HCT116 (cell line): ENCODE measurements at regions not wholly inside any gene's neighbourhood (a gene's known extent, or its start where the extent isn't known, plus 50 kb on each side); places are given as distances from the start of the nearest gene placed in this dataset.

Source experiments
- ATAC-seq: fragments of 200-7000 bp; cut with Tn5 transposase; 2 replicates; pipeline ENCODE4 v1.9.1; 2020; ENCODE audit warnings: mild to moderate bottlenecking, moderate library complexity
- BruUV-seq: library from RNA; stranded (reverse); fragments of 400-500 nt; replicated peaks from 2 replicates; lab custom pipeline; 2021; lab: Mats Ljungman, UMichigan
- CTCF ChIA-PET: fragments of 300-600 bp; sonication (Branson Sonifier 250); formaldehyde crosslinking; loops from one replicate; lab custom pipeline; 2021; ENCODE audit warnings: antibody characterized with exemption; lab: Charles Lee
- POLR2A ChIA-PET: fragments of 300-600, 350-600 bp; sonication (Branson Sonifier 250); formaldehyde crosslinking; loops from one replicate; lab custom pipeline; 2021; ENCODE audit warnings: antibody characterized with exemption; lab: Charles Lee
- RAD21 ChIA-PET, 2 experiments: fragments of 300-600 bp; sonication (Branson Sonifier 250); formaldehyde crosslinking; loops; one replicate each; lab custom pipeline; 2023; ENCODE audit warnings: low total read pairs in 2 of 2; ENCODE audit not compliant: uncharacterized antibody in 2 of 2, unreplicated experiment in 2 of 2, low non-redundant PET in 1 of 2; lab: Charles Lee
- DNase-seq: peaks from one replicate; pipeline ENCODE4 v3.0.0-alpha.2; 2010; ENCODE audit warnings: low read depth, low spot score
- H2AFZ ChIP-seq: fragments of 200-600 bp; shearing (Covaris generic), sonication (generic); 2 replicates; pipeline ENCODE4 v1.6.1; 2017; ENCODE audit warnings: low read depth, mixed run types, mixed read lengths, antibody characterized with exemption, low read length; ENCODE audit not compliant: poor library complexity, severe bottlenecking
- H3K27ac ChIP-seq: 2 replicates; pipeline ENCODE4 v1.5.1; 2012; ENCODE audit warnings: low read depth, low read length
- H3K27me3 ChIP-seq: fragments of 200-600 bp; sonication (generic); 2 replicates; pipeline ENCODE4 v1.6.1; 2016; ENCODE audit warnings: mixed run types, low read length, mixed read lengths; ENCODE audit not compliant: insufficient read depth
- H3K36me3 ChIP-seq, 2 experiments: fragments of 200-500 bp in 1 of 2; fragments of 200-600 bp in 1 of 2; sonication (Bioruptor generic) in 1 of 2; sonication (generic) in 1 of 2; 2 replicates each; pipeline versions ENCODE4 v1.5.1 to v1.6.1; 2014 to 2016; ENCODE audit warnings: low read length in 2 of 2, inconsistent platforms in 1 of 2, mixed read lengths in 1 of 2, mixed run types in 1 of 2; ENCODE audit not compliant: insufficient read depth in 2 of 2, control insufficient read depth in 1 of 2
- H3K4me1 ChIP-seq, 2 experiments: fragments of 200-600 bp in 1 of 2; sonication (generic) in 1 of 2; 2 replicates each; pipeline versions ENCODE4 v1.5.1 to v1.6.1; 2012 to 2017; ENCODE audit warnings: low read length in 2 of 2, inconsistent platforms in 1 of 2, mild to moderate bottlenecking in 1 of 2, mixed read lengths in 1 of 2, mixed run types in 1 of 2, moderate library complexity in 1 of 2; ENCODE audit not compliant: insufficient read depth in 2 of 2, control insufficient read depth in 1 of 2
- H3K4me2 ChIP-seq: fragments of 200-600 bp; sonication (generic); 2 replicates; pipeline ENCODE4 v1.6.1; 2017; ENCODE audit warnings: mixed run types, low read length, mixed read lengths
- H3K4me3 ChIP-seq, 2 experiments: fragments of 200-600 bp in 1 of 2; sonication (generic) in 1 of 2; replicated peaks in 1 of 2; 2 replicates each; pipeline ENCODE4 v1.5.1; 2011 to 2016; ENCODE audit warnings: low read length in 2 of 2, control low read depth in 1 of 2, low read depth in 1 of 2, mild to moderate bottlenecking in 1 of 2, mixed read lengths in 1 of 2, mixed run types in 1 of 2
- H3K79me2 ChIP-seq: fragments of 200-600 bp; sonication (generic); 2 replicates; pipeline ENCODE4 v1.6.1; 2017; ENCODE audit warnings: mild to moderate bottlenecking, mixed run types, low read length, moderate library complexity, mixed read lengths; ENCODE audit not compliant: insufficient read depth
- H3K9ac ChIP-seq: fragments of 200-600 bp; sonication (generic); 2 replicates; pipeline ENCODE4 v1.6.1; 2016; ENCODE audit warnings: low read length, mixed read lengths
- H3K9me2 ChIP-seq: fragments of 200-600 bp; sonication (generic), shearing (Covaris generic); 2 replicates; pipeline ENCODE4 v1.6.1; 2017; ENCODE audit warnings: mixed run types, mild to moderate bottlenecking, moderate library complexity; ENCODE audit not compliant: insufficient read depth
- H3K9me3 ChIP-seq, 2 experiments: fragments of 200-500 bp in 1 of 2; fragments of 200-600 bp in 1 of 2; sonication (Bioruptor generic) in 1 of 2; sonication (generic) in 1 of 2; 2 replicates each; pipeline ENCODE4 v1.6.1; 2014 to 2017; ENCODE audit warnings: low read length in 2 of 2, mixed read lengths in 2 of 2, inconsistent platforms in 1 of 2, low read depth in 1 of 2, mild to moderate bottlenecking in 1 of 2, mixed run types in 1 of 2, moderate library complexity in 1 of 2; ENCODE audit not compliant: control insufficient read depth in 1 of 2, insufficient read depth in 1 of 2
- H4K20me1 ChIP-seq: fragments of 200-600 bp; sonication (generic), shearing (Covaris generic); 2 replicates; pipeline ENCODE4 v1.6.1; 2017; ENCODE audit warnings: mixed run types, mild to moderate bottlenecking, moderate library complexity; ENCODE audit not compliant: insufficient read depth
- ATF3 ChIP-seq: IDR thresholded peaks from 2 replicates; pipeline ENCODE4 v1.6.1; 2012
- CBX3 ChIP-seq: IDR thresholded peaks from 2 replicates; pipeline ENCODE4 v1.6.1; 2012; ENCODE audit warnings: low read depth
- CEBPB ChIP-seq: IDR thresholded peaks from 2 replicates; pipeline ENCODE4 v1.6.1; 2012; ENCODE audit warnings: low read depth
- EGR1 ChIP-seq: IDR thresholded peaks from 2 replicates; pipeline ENCODE4 v1.6.1; 2012; ENCODE audit warnings: low read depth
- ELF1 ChIP-seq: IDR thresholded peaks from 2 replicates; pipeline ENCODE4 v1.6.1; 2012; ENCODE audit warnings: low read depth, borderline replicate concordance
- EZH2 ChIP-seq: fragments of 200-600 bp; sonication (generic); IDR thresholded peaks from 2 replicates; pipeline ENCODE4 v1.6.1; 2017; ENCODE audit warnings: antibody characterized with exemption, mixed run types
- EZH2phosphoT487 ChIP-seq: fragments of 200-600 bp; IDR thresholded peaks from 2 replicates; pipeline ENCODE4 v1.6.1; 2018; ENCODE audit warnings: antibody characterized with exemption, borderline replicate concordance
- JUND ChIP-seq: IDR thresholded peaks from 2 replicates; pipeline ENCODE4 v1.6.1; 2012
- POLR2A ChIP-seq: IDR thresholded peaks from 2 replicates; pipeline ENCODE4 v1.7.0; 2011; ENCODE audit warnings: borderline replicate concordance; ENCODE audit not compliant: insufficient read depth, insufficient read length; ENCODE audit errors: extremely low read depth
- RAD21 ChIP-seq: IDR thresholded peaks from 2 replicates; pipeline ENCODE4 v1.6.1; 2012; ENCODE audit warnings: low read depth, mild to moderate bottlenecking
- SRF ChIP-seq: IDR thresholded peaks from 2 replicates; pipeline ENCODE4 v1.6.1; 2012; ENCODE audit warnings: low read depth
- ZFX ChIP-seq: fragments of 450-650 bp; IDR thresholded peaks from 2 replicates; pipeline ENCODE4 v1.6.1; 2017
- intact Hi-C: fragments of 100-400 bp; cut with micrococcal nuclease; formaldehyde crosslinking; loops from 2 replicates; pipeline ENCODE4 v1.10.0; 2022
- TF ChIP-seq, protein P1 (sequence below), 3 experiments: fragments of 200-600 bp in 1 of 3; sonication (generic) in 1 of 3; IDR thresholded peaks in 2 of 3; conservative IDR thresholded peaks in 1 of 3; 2 replicates each; pipeline ENCODE4 v1.5.1; 2012 to 2017; ENCODE audit warnings: low read depth in 2 of 3, low read length in 2 of 3, antibody characterized with exemption in 1 of 3, borderline replicate concordance in 1 of 3, control low read depth in 1 of 3, mild to moderate bottlenecking in 1 of 3, mixed read lengths in 1 of 3, mixed run types in 1 of 3, moderate library complexity in 1 of 3; ENCODE audit not compliant: insufficient read depth in 1 of 3

- BruUV-seq = no TSS peak
- TF ChIP-seq, protein P1, sequence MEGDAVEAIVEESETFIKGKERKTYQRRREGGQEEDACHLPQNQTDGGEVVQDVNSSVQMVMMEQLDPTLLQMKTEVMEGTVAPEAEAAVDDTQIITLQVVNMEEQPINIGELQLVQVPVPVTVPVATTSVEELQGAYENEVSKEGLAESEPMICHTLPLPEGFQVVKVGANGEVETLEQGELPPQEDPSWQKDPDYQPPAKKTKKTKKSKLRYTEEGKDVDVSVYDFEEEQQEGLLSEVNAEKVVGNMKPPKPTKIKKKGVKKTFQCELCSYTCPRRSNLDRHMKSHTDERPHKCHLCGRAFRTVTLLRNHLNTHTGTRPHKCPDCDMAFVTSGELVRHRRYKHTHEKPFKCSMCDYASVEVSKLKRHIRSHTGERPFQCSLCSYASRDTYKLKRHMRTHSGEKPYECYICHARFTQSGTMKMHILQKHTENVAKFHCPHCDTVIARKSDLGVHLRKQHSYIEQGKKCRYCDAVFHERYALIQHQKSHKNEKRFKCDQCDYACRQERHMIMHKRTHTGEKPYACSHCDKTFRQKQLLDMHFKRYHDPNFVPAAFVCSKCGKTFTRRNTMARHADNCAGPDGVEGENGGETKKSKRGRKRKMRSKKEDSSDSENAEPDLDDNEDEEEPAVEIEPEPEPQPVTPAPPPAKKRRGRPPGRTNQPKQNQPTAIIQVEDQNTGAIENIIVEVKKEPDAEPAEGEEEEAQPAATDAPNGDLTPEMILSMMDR (IDR thresholded peaks at IDR 0.05 in 2 of 3, conservative IDR thresholded peaks at IDR 0.05 in 1 of 3; ENCODE audit: borderline replicate concordance in 1 of 3, insufficient read depth in 1 of 3, low read depth in 2 of 3, low read length in 2 of 3) = no peak
- TF ChIP-seq CBX3 (no peak), EZH2phosphoT487 (no peak), POLR2A (no peak), ZFX (no peak), RAD21 (no peak), EZH2 (no peak), EGR1 (no peak), JUND (no peak), SRF (no peak), CEBPB (no peak), ELF1 (no peak), ATF3 (no peak)
- H3K9me3 ChIP-seq = no peaks in the 10 kb centered on the region
- H3K9me2 ChIP-seq = no peaks in the 10 kb centered on the region
- no peaks in the 10 kb centered on the region for H3K79me2 ChIP-seq
- H3K36me3 ChIP-seq = no peaks in the 10 kb centered on the region
- POLR2A ChIA-PET = no interaction called here
- intact Hi-C loops = no loop called here
- RAD21 ChIA-PET = no interaction called here
- H3K27ac ChIP-seq = no peak overlapping the region
- no peak overlapping the region for H3K4me2 ChIP-seq
- ATAC-seq (no peak), DNase-seq (no peak)
- H3K27me3 ChIP-seq = 0 out of 2 replicates have a peak, but pooled peaks cover 4% of the 10 kb centered on the region
- CTCF ChIA-PET = no interaction called here
- no peaks in the 10 kb centered on the region for H4K20me1 ChIP-seq
- no peak overlapping the region for H3K4me3 ChIP-seq
- H3K9ac ChIP-seq = no peak overlapping the region
- H2AFZ ChIP-seq = no peak overlapping the region
- no peaks in the 10 kb centered on the region for H3K4me1 ChIP-seq
These were observed 358.4 kb downstream of the SH2D4B start for GRCh38 chr10:80896076-80896475.
